GM18861 (cell line): ENCODE measurements at regions not wholly inside any gene's neighbourhood (a gene's known extent, or its start where the extent isn't known, plus 50 kb on each side); places are given as distances from the start of the nearest gene placed in this dataset.
"Not testable (repeated sequence)": the region's sequence is repeated elsewhere in the genome, so short reads cannot be mapped to it uniquely, and the experiment has no call there.

Experiments
- ATAC-seq: cut with Tn5 transposase; IDR thresholded peaks from one replicate; pipeline ENCODE4 v1.9.1; 2021; ENCODE audit not compliant: unreplicated experiment

DNA sequence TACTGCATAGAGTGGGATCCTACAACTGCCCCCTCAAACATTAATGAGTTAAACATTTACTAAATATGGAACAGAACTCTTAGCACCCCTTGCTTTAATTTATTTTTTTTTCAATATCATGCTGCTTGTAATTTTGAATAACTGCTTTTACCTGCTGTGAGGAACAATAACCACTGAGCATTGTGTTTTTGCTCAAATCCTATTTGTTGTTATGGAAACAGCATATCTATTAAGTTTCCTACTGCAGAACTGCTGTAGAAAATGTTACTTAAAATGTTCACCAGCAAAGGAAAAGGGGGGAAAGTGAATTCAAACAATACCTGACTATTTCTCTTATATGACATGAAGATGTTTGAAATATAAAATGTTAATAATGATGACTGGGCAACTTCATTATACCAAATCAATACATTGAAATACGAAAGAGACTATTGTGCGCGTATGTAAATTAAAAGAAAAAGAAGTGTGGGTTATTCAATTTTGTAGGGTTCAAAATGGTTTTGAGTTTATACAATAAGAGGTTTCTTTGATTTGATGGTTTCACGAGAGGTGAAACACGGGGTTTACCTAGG, 1043.8 kb upstream of the NUDT12 start:
- ATAC-seq, result no peak

- ATAC-seq, result no peak
Observed at GRCh38 chr5:104599726-104600125, 1037.1 kb upstream of the NUDT12 start.

DNA sequence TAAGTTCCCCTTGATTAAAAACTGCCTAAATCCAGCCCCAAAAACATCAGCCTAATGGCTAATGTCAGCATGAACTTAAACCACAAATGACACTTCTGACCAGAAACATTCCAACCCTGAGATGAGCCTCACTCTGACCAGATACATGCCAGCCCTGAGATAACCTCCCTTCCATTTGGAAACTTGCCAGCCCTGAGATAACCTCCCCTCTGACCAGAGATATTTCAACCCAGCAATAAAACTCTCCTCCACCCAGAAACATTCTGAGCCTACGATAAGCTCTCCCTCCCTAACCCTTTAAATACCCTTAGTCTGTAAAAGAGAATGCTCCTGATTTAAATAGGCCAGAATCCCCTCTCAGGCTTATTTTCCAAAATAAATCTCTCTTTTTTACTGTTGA, 1035.7 kb upstream of the NUDT12 start:
- ATAC-seq, result no peak

GRCh38 chr5:104594850-104595249, 1032.3 kb upstream of the NUDT12 start:
- no peak for ATAC-seq

DNA sequence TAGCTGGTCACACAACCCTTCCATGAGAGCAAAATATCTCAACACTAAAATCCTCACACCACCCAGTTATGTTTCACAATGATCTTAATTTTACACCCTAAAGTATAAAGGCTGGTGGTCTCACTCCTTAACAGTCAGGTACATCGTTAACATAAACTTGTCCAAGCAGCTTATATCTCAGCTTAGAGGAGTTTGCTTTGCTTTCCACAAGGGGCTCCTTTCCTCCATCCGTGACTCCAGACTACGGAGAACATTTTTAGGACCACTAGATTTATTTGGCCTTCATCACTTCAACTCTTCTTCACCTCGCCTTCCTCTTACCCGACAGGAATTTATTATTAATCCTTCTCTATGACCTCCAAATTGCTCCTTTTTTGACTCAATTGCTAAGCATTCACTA, 1014.1 kb upstream of the NUDT12 start:
- no peak for ATAC-seq

- ATAC-seq, result no peak
Observed at GRCh38 chr5:104573949-104574709, 1011.5 kb upstream of the NUDT12 start.

GRCh38 chr5:104569621-104570020, 1007.0 kb upstream of the NUDT12 start:
- no peak for ATAC-seq

GRCh38 chr5:104564530-104564929, 1001.9 kb upstream of the NUDT12 start:
- ATAC-seq, result no peak

- ATAC-seq, result no peak
Observed at GRCh38 chr5:104556957-104557356, 994.4 kb upstream of the NUDT12 start.

- ATAC-seq, result no peak
Observed at GRCh38 chr5:104551628-104552027, 989.0 kb upstream of the NUDT12 start.

DNA sequence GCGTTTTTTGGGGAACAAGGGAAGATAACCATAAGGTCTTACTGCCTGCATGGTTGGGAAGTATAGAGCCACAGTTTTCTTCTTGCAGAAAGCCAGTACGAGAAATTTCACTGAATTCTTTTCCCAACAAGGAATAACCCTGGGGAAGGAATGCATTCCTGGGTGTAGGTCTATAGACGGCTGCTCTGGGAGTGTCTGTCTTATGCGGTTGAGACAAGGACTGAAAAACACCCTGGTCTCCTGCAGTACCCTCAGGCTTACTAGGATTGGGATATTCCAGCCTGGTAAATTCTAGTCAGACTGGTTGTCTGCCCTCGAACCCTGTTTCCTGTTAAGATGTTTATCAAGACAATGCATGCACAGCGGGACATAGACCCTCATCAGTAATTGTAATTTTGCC, 984.3 kb upstream of the NUDT12 start:
- ATAC-seq, result not testable (repeated sequence)

- ATAC-seq, result no peak
Observed at GRCh38 chr5:104541141-104541785, 978.7 kb upstream of the NUDT12 start.

DNA sequence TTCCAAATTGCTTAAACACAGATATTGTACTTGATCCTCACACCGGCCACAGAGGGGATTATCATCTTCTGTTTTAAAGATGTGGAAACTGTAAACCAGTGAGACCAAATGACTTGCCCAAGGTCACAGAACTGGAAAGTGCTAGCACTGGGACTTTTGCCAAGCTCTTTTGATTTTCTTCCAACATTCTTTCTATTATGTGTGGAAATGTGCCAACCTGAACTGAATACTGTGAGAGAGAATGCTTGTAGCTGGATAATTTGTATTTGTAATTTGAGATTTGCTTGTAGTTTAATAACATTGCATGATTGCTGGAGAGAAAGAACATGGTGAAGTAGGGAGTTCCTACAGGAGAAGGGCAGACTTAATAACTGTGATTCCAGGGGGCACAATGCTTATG, 977.9 kb upstream of the NUDT12 start:
- no peak for ATAC-seq

DNA sequence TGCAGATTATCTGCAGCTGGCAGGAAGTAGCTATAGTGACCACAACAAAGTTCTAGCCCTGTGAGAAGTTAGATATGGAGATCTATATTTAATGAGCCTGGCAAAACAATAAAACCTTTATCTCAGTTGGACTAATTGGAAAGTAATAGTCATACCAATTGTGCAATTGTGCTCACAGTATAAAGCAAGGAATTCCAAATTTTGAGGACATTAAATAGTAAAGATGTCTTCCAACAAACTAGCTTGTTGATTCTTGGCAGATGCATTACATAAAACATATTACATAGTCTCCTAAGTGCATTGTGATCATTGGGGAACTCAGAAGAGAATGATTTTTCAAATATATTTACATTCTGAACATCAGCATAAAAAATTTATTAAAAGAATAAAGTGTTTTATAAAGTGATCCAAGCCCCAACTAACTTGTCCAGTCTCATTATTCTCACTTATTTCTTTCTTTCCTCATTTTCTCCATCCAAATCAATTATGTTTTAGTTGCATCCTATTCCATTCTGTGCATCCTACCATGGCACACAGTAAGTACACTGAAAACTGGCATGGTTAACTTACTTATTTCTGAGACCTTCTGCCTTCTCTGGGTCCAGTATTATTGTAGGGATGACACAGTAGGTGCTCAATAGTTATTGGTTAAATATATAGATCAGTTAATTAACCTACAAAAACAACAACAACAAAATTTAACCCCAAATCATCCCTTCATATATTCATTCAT, 977.2 kb upstream of the NUDT12 start:
- ATAC-seq, result no peak

- no peak for ATAC-seq
Observed at GRCh38 chr5:104538734-104539133, 976.1 kb upstream of the NUDT12 start.

DNA sequence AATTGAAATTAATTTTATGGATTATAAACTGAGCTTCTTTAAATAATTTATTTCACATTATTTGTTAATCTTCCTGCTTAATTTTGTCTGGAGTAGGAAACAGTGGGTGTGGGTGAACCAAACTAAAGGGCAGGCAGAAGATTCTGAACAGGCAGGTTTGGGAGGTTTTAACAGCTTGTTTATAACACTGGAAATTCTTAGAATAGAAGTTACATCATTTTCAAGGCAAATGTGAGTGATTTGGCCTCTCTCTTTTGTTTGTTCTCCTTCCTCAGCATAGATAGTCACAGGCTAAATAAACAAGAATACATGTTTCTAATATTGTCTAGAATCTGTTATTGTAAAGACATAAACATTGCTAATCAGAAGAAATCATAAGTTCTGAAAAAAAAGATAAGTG, 970.9 kb upstream of the NUDT12 start:
- ATAC-seq, result no peak

DNA sequence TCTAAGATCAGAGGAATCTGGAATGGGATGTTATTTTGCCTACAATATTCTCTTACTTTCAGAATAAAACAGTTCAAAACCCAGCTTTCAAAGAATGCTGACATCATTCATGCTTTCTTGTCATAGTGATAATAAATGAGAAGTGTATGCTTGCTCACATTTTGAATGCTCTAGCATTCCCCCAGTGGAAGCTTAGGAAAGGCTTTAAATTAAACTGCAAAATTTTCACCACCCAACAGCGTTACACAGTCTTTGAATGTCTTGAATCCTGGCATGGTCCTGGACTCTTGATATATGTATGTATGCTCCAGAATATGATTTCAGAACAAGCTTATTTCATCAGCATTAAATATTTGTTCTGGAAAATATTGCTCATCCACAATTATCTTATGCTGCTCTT, 964.3 kb upstream of the NUDT12 start:
- ATAC-seq, result no peak

- ATAC-seq, result no peak
Observed at GRCh38 chr5:104513640-104514072, 951.1 kb upstream of the NUDT12 start.

- ATAC-seq, result no peak
Observed at GRCh38 chr5:104513121-104513602, 950.6 kb upstream of the NUDT12 start.

DNA sequence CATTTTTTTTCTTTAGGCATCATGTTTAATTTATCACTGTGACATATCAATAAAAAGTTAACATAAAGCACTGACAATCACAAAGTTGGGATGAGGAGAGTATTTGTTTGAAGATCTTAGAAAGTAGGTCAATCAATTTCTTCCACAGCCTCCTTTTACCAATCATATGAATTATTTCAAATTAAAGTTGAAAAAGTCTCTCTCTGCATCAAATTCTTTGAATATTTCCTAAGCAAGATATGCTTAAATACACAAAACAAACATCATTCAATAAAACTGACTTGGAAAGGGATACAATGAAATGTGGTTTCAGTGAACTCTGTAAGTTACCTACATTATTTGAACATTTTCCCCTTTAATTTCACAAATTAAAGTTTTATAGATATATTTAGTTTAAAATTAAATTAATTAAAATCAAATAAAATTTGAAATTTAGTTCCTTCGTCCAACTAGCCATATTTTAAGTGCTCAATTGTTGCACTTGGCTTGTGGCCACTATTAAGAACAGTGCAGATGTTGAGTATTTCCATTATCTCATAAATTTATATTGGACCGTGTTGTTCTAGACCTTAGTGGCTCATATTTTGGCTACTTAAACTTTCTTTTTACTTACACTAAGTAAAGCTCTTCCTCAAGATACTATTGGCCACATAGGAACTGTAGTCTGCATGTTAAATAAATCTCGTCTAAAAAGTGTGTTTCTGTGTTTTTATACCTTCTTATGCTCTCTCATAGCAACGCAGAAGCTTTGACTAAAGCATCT, 949.7 kb upstream of the NUDT12 start:
- ATAC-seq, result no peak

GRCh38 chr5:104498281-104498680, 935.7 kb upstream of the NUDT12 start:
- no peak for ATAC-seq
